IgD-negative memory B cell (primary cell): ENCODE measurements at regions not wholly inside any gene's neighbourhood (a gene's known extent, or its start where the extent isn't known, plus 50 kb on each side); places are given as distances from the start of the nearest gene placed in this dataset.
"Not testable (repeated sequence)": the region's sequence is repeated elsewhere in the genome, so short reads cannot be mapped to it uniquely, and the experiment has no call there.

Experiments
- H3K27ac Mint-ChIP-seq, 3 donors: one replicate each; pipeline ENCODE4 v1.8.0; 2020 to 2022; ENCODE audit warnings: mild to moderate bottlenecking in 3 of 3, mixed read lengths in 3 of 3, moderate library complexity in 1 of 3
- H3K27me3 Mint-ChIP-seq: one replicate; pipeline ENCODE4 v1.8.0; 2021; ENCODE audit warnings: mixed read lengths
- H3K36me3 Mint-ChIP-seq: one replicate; pipeline ENCODE4 v1.8.0; 2020; ENCODE audit warnings: mild to moderate bottlenecking, mixed read lengths
- H3K4me1 Mint-ChIP-seq, 3 donors: one replicate each; pipeline ENCODE4 v1.8.0; 2020 to 2022; ENCODE audit warnings: mixed read lengths in 3 of 3, mild to moderate bottlenecking in 1 of 3
- H3K4me3 Mint-ChIP-seq, 4 donors: one replicate each; pipeline ENCODE4 v1.8.0; 2020 to 2022; ENCODE audit warnings: mild to moderate bottlenecking in 4 of 4, mixed read lengths in 4 of 4, moderate library complexity in 3 of 4
- H3K9me3 Mint-ChIP-seq, 3 donors: one replicate each; pipeline ENCODE4 v1.8.0; 2020 to 2021; ENCODE audit warnings: mixed read lengths in 3 of 3, mild to moderate bottlenecking in 1 of 3

- Mint-ChIP-seq H3K27me3 (peaks cover 21% of the 10 kb centered on the region), H3K27ac (no peak overlapping the region), H3K9me3 (no peaks in the 10 kb centered on the region), H3K4me3 (no peak overlapping the region), H3K4me1 (no peaks in the 10 kb centered on the region), H3K36me3 (no peaks in the 10 kb centered on the region)
These were observed 157.1 kb downstream of the PHLDA1 start for GRCh38 chr12:75874441-75874840.

GRCh38 chr12:75872762-75873161 is 158.8 kb downstream of the PHLDA1 start:
- H3K9me3 Mint-ChIP-seq, result no peaks in the 10 kb centered on the region
- no peaks in the 10 kb centered on the region for H3K36me3 Mint-ChIP-seq
- H3K4me3 Mint-ChIP-seq, result no peak overlapping the region
- peaks cover 19% of the 10 kb centered on the region for H3K27me3 Mint-ChIP-seq
- H3K27ac Mint-ChIP-seq, result no peak overlapping the region
- no peaks in the 10 kb centered on the region for H3K4me1 Mint-ChIP-seq

- Mint-ChIP-seq H3K4me3 (no peak overlapping the region), H3K27me3 (peaks cover 19% of the 10 kb centered on the region), H3K4me1 (no peaks in the 10 kb centered on the region), H3K27ac (no peak overlapping the region), H3K9me3 (peaks cover 0 to 6% (median 3%) of the 10 kb centered on the region in 3 donors), H3K36me3 (no peaks in the 10 kb centered on the region)
These were observed 160.7 kb downstream of the PHLDA1 start for GRCh38 chr12:75870878-75871277.

GRCh38 chr12:75868501-75868900 is 163.1 kb downstream of the PHLDA1 start:
- peak overlapping the region in 1 of 4 donors; percentile 14 for H3K4me3 Mint-ChIP-seq
- no peaks in the 10 kb centered on the region for H3K4me1 Mint-ChIP-seq
- peaks cover 4% of the 10 kb centered on the region for H3K27me3 Mint-ChIP-seq
- H3K36me3 Mint-ChIP-seq, result no peaks in the 10 kb centered on the region
- H3K9me3 Mint-ChIP-seq, result peaks cover 0 to 6% (median 3%) of the 10 kb centered on the region in 3 donors
- H3K27ac Mint-ChIP-seq, result no peak overlapping the region

DNA sequence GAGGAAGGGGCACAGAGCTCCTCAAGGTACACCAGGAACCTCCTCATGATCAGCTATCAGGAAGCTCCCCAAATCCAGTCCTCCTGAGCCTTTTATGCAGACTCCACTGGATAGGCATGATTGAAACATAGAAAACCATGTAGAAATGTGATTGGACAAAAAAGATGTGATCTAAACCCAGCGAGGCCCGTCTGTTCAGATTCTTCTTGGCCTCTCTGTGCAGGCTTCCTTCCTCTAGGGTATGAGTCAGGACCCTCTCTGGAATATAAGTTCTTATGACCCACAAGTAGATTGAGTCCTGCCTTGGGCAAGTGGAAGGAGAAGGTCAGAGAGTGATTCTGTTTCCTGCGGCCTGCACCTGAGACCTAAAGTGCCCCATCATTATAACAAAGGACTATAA is 166.3 kb downstream of the PHLDA1 start:
- no peaks in the 10 kb centered on the region for H3K27me3 Mint-ChIP-seq
- H3K9me3 Mint-ChIP-seq, result peaks cover 0 to 6% (median 3%) of the 10 kb centered on the region in 3 donors
- no peaks in the 10 kb centered on the region for H3K36me3 Mint-ChIP-seq
- H3K4me1 Mint-ChIP-seq, result no peaks in the 10 kb centered on the region
- no peak overlapping the region for H3K27ac Mint-ChIP-seq
- H3K4me3 Mint-ChIP-seq, result no peak overlapping the region

DNA sequence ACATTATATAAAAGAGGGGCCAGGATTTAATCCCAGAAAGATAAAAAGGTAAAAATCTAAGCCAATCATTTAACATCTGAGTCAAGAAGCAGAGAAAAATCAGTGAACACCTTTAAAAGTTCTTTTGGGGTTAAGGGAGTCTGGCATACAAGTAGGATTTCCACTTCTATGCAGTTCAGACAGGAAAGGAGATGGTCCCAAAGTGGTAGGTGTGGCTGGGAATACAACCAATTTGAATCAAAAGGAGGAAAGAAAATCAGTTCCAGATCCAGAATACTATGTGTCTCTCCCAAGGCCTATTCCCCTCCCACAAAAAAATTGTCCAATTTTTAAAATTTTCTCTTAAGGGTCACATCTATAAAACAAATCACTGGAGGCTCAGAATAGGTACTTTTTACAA is 167.4 kb downstream of the PHLDA1 start:
- Mint-ChIP-seq H3K27ac (no peak overlapping the region), H3K36me3 (no peaks in the 10 kb centered on the region), H3K27me3 (no peaks in the 10 kb centered on the region), H3K4me1 (no peaks in the 10 kb centered on the region), H3K4me3 (no peak overlapping the region), H3K9me3 (peaks cover 0 to 6% (median 3%) of the 10 kb centered on the region in 3 donors)

GRCh38 chr12:75863533-75863932 is 168.0 kb downstream of the PHLDA1 start:
- peaks cover 0 to 6% (median 3%) of the 10 kb centered on the region in 3 donors for H3K9me3 Mint-ChIP-seq
- H3K36me3 Mint-ChIP-seq, result no peaks in the 10 kb centered on the region

DNA sequence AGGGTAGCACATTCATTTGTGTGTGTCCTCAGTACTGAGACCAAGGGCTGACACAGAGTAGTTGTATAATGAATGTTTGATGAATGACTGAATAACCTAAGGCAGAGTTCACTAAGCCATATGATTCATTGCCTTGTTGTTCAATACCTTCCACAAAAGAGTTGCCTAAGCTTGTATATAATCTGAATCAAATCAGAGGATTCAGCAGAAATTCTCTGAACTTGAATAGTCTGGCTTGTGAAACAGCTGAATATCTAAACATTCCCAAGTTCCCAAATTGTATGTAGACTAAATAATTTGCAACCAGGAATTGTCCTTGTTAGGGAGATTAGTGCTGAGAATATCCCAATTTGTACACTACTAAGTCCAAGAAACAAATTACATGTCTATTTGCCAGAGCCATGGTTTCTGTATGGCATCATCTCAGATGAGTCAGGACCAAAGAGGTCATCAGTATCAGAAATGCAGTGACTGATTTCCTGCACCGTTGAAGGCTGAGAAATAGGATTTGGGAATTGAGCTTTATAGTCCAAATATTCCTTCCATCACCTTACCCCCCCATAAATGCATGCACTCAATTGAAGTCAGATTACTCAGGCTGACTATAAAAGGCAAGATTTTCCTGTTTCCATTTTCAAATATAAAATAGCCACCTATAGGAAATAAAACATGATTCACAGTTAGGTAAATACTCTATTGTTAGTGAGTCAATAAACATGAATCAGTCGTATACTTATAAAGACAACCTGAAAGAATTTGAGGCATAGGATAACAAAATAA is 168.7 kb downstream of the PHLDA1 start:
- no peaks in the 10 kb centered on the region for H3K27me3 Mint-ChIP-seq
- no peaks in the 10 kb centered on the region for H3K36me3 Mint-ChIP-seq
- no peak overlapping the region for H3K27ac Mint-ChIP-seq

More at GRCh38 chr12:75863533-75863932, 168.0 kb downstream of the PHLDA1 start:
- Mint-ChIP-seq H3K4me3 (no peak overlapping the region), H3K27ac (no peak overlapping the region), H3K4me1 (no peaks in the 10 kb centered on the region), H3K27me3 (no peaks in the 10 kb centered on the region)

GRCh38 chr12:75859868-75860267 is 171.7 kb downstream of the PHLDA1 start:
- Mint-ChIP-seq H3K4me3 (no peak overlapping the region), H3K27me3 (no peaks in the 10 kb centered on the region), H3K4me1 (no peaks in the 10 kb centered on the region), H3K36me3 (no peaks in the 10 kb centered on the region), H3K27ac (no peak overlapping the region), H3K9me3 (no peaks in the 10 kb centered on the region)

More for the DNA sequence above, 168.7 kb downstream of the PHLDA1 start:
- H3K4me1 Mint-ChIP-seq, result no peaks in the 10 kb centered on the region
- peaks cover 0 to 6% (median 3%) of the 10 kb centered on the region in 3 donors for H3K9me3 Mint-ChIP-seq
- H3K4me3 Mint-ChIP-seq, result no peak overlapping the region

GRCh38 chr12:75856235-75856634 is 175.3 kb downstream of the PHLDA1 start:
- Mint-ChIP-seq H3K36me3 (no peaks in the 10 kb centered on the region), H3K4me1 (peaks cover 0 to 3% (median 2%) of the 10 kb centered on the region in 3 donors), H3K4me3 (no peak overlapping the region), H3K27me3 (peaks cover 4% of the 10 kb centered on the region), H3K27ac (no peak overlapping the region), H3K9me3 (no peaks in the 10 kb centered on the region)

- H3K36me3 Mint-ChIP-seq, result no peaks in the 10 kb centered on the region
- no peak overlapping the region for H3K27ac Mint-ChIP-seq
- no peaks in the 10 kb centered on the region for H3K9me3 Mint-ChIP-seq
- peaks cover 0 to 3% (median 2%) of the 10 kb centered on the region in 3 donors for H3K4me1 Mint-ChIP-seq
- H3K4me3 Mint-ChIP-seq, result no peak overlapping the region
- H3K27me3 Mint-ChIP-seq, result peaks cover 6% of the 10 kb centered on the region
These were observed 176.2 kb downstream of the PHLDA1 start for GRCh38 chr12:75855360-75855759.

- Mint-ChIP-seq H3K27me3 (peaks cover 8% of the 10 kb centered on the region), H3K4me3 (no peak overlapping the region), H3K27ac (no peak overlapping the region), H3K9me3 (no peaks in the 10 kb centered on the region), H3K36me3 (no peaks in the 10 kb centered on the region), H3K4me1 (peaks cover 0 to 3% (median 2%) of the 10 kb centered on the region in 3 donors)
These were observed 176.8 kb downstream of the PHLDA1 start for GRCh38 chr12:75854681-75855309.

GRCh38 chr12:75854137-75854536 is 177.4 kb downstream of the PHLDA1 start:
- not testable (repeated sequence) for H3K4me1 Mint-ChIP-seq, H3K27ac Mint-ChIP-seq, H3K4me3 Mint-ChIP-seq, H3K9me3 Mint-ChIP-seq, H3K36me3 Mint-ChIP-seq, H3K27me3 Mint-ChIP-seq

- no peak overlapping the region for H3K27ac Mint-ChIP-seq
- no peaks in the 10 kb centered on the region for H3K36me3 Mint-ChIP-seq
- H3K4me1 Mint-ChIP-seq, result peaks cover 0 to 3% (median 2%) of the 10 kb centered on the region in 3 donors
- peaks cover 8% of the 10 kb centered on the region for H3K27me3 Mint-ChIP-seq
- H3K4me3 Mint-ChIP-seq, result no peak overlapping the region
- H3K9me3 Mint-ChIP-seq, result no peaks in the 10 kb centered on the region
These were observed 177.9 kb downstream of the PHLDA1 start for GRCh38 chr12:75853626-75854025.

GRCh38 chr12:75852956-75853355 is 178.6 kb downstream of the PHLDA1 start:
- no peaks in the 10 kb centered on the region for H3K9me3 Mint-ChIP-seq
- no peaks in the 10 kb centered on the region for H3K36me3 Mint-ChIP-seq
- H3K27me3 Mint-ChIP-seq, result peaks cover 8% of the 10 kb centered on the region
- H3K27ac Mint-ChIP-seq, result no peak overlapping the region
- H3K4me3 Mint-ChIP-seq, result no peak overlapping the region
- peaks cover 0 to 3% (median 2%) of the 10 kb centered on the region in 3 donors for H3K4me1 Mint-ChIP-seq

- no peaks in the 10 kb centered on the region for H3K9me3 Mint-ChIP-seq
- H3K36me3 Mint-ChIP-seq, result no peaks in the 10 kb centered on the region
- H3K27me3 Mint-ChIP-seq, result peaks cover 8% of the 10 kb centered on the region
- H3K27ac Mint-ChIP-seq, result no peak overlapping the region
- no peak overlapping the region for H3K4me3 Mint-ChIP-seq
- peaks cover 0 to 3% (median 2%) of the 10 kb centered on the region in 3 donors for H3K4me1 Mint-ChIP-seq
These were observed 179.4 kb downstream of the PHLDA1 start for GRCh38 chr12:75852143-75852542.
